Astrocyte of the spinal cord (primary cell): ENCODE measurements at regions not wholly inside any gene's neighbourhood (a gene's known extent, or its start where the extent isn't known, plus 50 kb on each side); places are given as distances from the start of the nearest gene placed in this dataset.

Experiments used
- DNase-seq: peaks from one replicate; pipeline ENCODE4 v3.0.0; 2011; ENCODE audit warnings: low read depth, low spot score
- H3K4me3 ChIP-seq: 2 replicates; pipeline ENCODE4 v1.5.1; 2011; ENCODE audit warnings: low read depth, mild to moderate bottlenecking, low read length, moderate library complexity
- in situ Hi-C: cut with HindIII; loops from 2 replicates; pipeline ENCODE4 v1.10.0; 2017; ENCODE audit warnings: low sequenced_read_pairs
- TF ChIP-seq, protein P1 (sequence below): IDR thresholded peaks from 2 replicates; pipeline ENCODE4 v1.5.1; 2012; ENCODE audit warnings: low read depth, mild to moderate bottlenecking, low read length, inconsistent platforms

DNA sequence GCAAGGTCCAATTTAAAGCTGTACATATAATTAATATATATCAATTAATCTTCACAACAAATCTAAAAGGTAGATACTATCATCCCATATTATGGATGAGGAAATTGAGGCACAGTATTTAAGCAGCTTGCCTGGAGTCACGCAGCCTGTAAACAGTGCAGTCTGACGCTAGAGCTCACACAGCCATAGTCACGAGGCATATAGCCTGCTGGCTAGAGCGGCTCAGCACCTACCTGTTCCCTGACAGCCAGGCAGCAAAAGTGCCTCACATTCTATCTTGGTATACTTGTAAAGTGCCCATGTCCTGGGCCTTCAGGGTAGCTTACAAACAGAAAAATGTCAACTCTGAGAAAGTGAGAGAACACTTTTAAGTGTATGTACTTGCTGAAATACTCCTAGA lies 222.6 kb upstream of the NEIL3 start:
- no peak for DNase-seq
- in situ Hi-C loops, result no loop called here
- TF ChIP-seq, protein P1, sequence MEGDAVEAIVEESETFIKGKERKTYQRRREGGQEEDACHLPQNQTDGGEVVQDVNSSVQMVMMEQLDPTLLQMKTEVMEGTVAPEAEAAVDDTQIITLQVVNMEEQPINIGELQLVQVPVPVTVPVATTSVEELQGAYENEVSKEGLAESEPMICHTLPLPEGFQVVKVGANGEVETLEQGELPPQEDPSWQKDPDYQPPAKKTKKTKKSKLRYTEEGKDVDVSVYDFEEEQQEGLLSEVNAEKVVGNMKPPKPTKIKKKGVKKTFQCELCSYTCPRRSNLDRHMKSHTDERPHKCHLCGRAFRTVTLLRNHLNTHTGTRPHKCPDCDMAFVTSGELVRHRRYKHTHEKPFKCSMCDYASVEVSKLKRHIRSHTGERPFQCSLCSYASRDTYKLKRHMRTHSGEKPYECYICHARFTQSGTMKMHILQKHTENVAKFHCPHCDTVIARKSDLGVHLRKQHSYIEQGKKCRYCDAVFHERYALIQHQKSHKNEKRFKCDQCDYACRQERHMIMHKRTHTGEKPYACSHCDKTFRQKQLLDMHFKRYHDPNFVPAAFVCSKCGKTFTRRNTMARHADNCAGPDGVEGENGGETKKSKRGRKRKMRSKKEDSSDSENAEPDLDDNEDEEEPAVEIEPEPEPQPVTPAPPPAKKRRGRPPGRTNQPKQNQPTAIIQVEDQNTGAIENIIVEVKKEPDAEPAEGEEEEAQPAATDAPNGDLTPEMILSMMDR, result no peak
- no peak overlapping the region for H3K4me3 ChIP-seq

DNA sequence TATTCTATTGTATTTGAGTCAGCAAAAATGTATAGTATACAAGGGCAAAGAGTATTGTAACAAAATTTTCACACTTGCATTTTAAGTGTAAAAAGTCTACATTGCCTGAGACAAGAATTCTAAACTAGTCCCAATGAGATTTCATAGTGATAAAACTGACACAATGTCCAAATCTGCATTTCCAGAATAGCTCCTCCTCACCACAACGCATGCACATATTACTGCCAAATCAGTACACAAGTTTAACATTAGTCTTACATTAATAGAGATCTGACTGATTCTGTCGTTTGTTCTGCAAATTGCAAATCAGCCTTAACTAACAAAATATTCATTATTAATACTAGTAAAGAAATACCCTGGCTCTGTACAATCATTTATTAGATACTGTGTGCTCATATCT lies 222.2 kb upstream of the NEIL3 start:
- no peak for DNase-seq

DNA sequence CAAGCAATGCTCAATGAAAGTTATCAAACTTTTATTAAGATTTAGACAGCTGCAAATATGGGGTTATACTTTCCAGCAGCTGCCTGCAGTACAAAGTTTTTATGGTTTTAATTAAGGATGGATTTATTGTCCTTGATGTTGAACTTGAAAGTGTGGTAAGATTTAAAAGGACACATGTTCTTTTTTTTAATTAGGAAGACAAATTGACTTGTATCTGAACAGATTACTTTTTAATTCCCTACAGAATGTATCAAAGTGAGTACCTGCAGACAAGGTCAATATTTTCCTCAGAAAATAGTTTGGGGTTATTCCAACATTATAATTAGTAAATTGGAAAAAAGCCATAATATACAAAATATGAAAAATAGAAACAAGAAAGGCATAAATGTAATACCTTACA lies 218.2 kb upstream of the NEIL3 start:
- H3K4me3 ChIP-seq, result no peak overlapping the region
- TF ChIP-seq, protein P1, result no peak
- in situ Hi-C loops, result no loop called here
- DNase-seq, result no peak

More for the DNA sequence above, 222.2 kb upstream of the NEIL3 start:
- in situ Hi-C loops, result no loop called here
- no peak overlapping the region for H3K4me3 ChIP-seq
- TF ChIP-seq, protein P1, result no peak

DNA sequence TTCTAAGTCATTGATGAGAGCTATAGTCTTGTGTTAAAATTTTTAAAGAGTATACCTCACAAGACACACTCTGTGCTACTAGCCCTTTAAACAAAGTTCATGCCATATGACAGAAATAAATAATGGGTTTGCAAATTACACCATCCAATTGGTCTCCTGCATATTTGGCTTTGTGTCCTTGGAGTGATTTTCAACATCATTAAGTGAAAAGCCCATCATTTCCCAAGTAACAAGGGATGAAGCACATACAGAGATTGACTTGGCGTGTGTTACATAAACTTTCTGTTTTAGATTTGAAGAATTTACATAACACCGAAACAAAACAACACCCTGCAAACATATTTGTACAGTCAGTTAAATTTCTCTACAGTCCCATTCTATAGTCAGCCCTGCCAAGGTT lies 216.9 kb upstream of the NEIL3 start:
- in situ Hi-C loops, result no loop called here
- TF ChIP-seq, protein P1, result no peak
- no peak for DNase-seq
- no peak overlapping the region for H3K4me3 ChIP-seq

DNA sequence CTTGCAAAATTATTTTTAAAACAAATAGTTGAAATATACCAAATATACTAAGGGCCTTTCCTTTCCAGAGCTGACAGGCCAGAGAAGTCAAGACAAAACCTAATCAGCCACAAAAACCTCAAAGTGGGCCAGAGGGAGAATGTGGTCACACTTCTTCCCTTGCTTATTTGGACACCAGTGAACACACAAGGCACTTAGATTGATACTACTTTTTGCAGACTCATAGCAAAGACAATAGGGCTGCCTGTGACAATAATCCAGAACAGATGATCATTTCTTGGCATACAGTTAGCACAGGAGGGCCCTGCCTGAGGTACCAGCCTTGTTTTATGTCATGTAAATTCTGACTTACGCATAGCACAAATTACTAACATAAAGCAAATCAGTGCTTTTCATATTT lies 215.7 kb upstream of the NEIL3 start:
- H3K4me3 ChIP-seq, result no peak overlapping the region
- TF ChIP-seq, protein P1, result no peak
- in situ Hi-C loops, result no loop called here
- no peak for DNase-seq

DNA sequence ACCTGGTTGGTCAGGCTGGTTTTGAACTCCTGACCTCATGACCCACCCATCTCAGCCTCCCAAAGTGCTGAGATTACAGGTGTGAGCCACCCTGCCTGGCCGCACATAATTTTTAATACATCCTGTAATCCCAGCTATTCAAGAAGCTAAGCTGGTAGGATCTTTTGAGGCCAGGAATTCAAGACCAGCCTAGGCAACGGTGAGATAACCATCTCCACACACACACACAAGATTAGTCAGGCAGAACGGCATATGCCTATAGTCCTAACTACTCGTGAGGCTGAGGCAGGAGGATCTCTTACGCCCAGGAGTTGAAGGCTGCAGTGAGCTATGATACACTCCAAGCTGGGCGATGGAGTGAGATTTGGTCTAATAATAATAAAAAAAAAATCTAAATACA lies 212.4 kb upstream of the NEIL3 start:
- H3K4me3 ChIP-seq, result no peak overlapping the region
- no peak for DNase-seq
- TF ChIP-seq, protein P1, result no peak
- in situ Hi-C loops, result no loop called here

DNA sequence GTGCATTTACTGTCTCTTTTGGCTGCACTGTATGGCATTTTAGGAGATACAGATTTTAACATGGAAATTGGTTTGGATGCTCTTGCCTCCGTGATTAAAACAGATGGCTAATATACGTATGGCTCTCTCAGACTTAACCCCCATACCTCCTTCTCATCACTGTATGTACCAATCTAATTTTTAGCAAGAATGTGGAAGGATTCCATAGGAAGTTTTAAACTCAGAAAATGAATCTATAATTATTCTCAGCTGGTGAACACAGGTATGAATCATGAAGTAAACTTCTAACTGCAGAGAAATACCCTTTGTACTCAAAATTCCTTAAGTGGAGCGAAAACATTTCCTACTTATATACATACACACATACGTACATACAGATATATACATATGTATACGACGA lies 210.5 kb upstream of the NEIL3 start:
- H3K4me3 ChIP-seq, result no peak overlapping the region
- TF ChIP-seq, protein P1, result no peak
- in situ Hi-C loops, result no loop called here
- DNase-seq, result no peak
